ENCODE measurements at regions not wholly inside any gene's neighbourhood (a gene's known extent, or its start where the extent isn't known, plus 50 kb on each side); places are given as distances from the start of the nearest gene placed in this dataset.
A peak's percentile ranks its signal among the peaks of the same experiment; 100 is the strongest.
"Not testable (repeated sequence)": the region's sequence is repeated elsewhere in the genome, so short reads cannot be mapped to it uniquely, and the experiment has no call there.

DNA sequence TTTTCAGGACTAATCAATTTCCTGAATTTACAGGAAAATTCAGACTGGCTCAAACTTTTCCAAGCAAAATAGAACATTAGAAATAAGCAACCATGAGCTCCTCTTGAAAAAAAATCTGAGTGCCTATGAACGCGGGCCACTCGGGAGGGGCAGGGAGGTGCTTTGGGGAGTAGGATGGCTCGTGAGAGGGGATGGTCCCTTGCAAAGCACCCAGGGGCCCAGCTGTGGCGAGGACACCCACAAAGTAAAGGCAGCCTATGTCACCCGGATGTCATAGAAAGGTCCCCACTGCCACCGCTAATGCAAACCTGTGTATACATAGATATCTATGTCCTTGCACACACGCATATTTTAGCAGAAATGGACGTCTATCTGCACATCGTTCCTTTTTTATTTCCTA lies 309.9 kb downstream of the ADGRD1 start:
- Mint-ChIP-seq H3K27me3 (ENCODE audit: low read depth) (no peaks in the 10 kb centered on the region), H3K9me3 (no peaks in the 10 kb centered on the region), H3K27ac (ENCODE audit: unreplicated experiment) (no peak overlapping the region), H3K4me1 (peaks cover 37% of the 10 kb centered on the region), H3K4me3 (no peak overlapping the region), H3K36me3 (ENCODE audit: low read depth) (no peaks in the 10 kb centered on the region)
- no peak for DNase-seq (ENCODE audit: low read depth, low spot score)
- TF ChIP-seq, protein P1, sequence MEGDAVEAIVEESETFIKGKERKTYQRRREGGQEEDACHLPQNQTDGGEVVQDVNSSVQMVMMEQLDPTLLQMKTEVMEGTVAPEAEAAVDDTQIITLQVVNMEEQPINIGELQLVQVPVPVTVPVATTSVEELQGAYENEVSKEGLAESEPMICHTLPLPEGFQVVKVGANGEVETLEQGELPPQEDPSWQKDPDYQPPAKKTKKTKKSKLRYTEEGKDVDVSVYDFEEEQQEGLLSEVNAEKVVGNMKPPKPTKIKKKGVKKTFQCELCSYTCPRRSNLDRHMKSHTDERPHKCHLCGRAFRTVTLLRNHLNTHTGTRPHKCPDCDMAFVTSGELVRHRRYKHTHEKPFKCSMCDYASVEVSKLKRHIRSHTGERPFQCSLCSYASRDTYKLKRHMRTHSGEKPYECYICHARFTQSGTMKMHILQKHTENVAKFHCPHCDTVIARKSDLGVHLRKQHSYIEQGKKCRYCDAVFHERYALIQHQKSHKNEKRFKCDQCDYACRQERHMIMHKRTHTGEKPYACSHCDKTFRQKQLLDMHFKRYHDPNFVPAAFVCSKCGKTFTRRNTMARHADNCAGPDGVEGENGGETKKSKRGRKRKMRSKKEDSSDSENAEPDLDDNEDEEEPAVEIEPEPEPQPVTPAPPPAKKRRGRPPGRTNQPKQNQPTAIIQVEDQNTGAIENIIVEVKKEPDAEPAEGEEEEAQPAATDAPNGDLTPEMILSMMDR (conservative IDR thresholded peaks at IDR 0.05) = no peak

DNA sequence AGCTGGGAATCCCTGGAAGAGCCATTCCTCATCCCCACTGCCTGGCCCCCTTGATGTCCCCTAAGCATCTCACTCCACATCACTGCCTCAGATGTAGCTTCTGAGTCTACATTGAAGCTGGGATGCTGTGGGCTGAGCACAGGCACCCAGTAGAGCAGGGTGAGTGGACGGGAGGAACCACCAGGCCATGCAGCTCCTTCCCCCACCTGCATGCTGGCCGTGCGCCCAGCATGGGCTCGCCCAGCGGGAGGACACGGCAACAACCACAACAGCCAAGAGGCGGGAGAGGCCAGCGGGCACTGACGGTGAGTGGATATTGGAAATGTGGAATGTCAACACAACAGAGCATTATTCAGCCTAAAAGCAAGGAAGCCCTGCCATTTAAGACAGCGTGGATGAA lies 310.9 kb downstream of the ADGRD1 start:
- Mint-ChIP-seq H3K27ac (ENCODE audit: unreplicated experiment) (no peak overlapping the region), H3K27me3 (ENCODE audit: low read depth) (no peaks in the 10 kb centered on the region), H3K4me1 (peaks cover 37% of the 10 kb centered on the region), H3K36me3 (ENCODE audit: low read depth) (no peaks in the 10 kb centered on the region), H3K9me3 (no peaks in the 10 kb centered on the region), H3K4me3 (peak overlapping the region; percentile 54)
- no peak for DNase-seq (ENCODE audit: low read depth, low spot score)
- TF ChIP-seq, protein P1 (conservative IDR thresholded peaks at IDR 0.05) = no peak

DNA sequence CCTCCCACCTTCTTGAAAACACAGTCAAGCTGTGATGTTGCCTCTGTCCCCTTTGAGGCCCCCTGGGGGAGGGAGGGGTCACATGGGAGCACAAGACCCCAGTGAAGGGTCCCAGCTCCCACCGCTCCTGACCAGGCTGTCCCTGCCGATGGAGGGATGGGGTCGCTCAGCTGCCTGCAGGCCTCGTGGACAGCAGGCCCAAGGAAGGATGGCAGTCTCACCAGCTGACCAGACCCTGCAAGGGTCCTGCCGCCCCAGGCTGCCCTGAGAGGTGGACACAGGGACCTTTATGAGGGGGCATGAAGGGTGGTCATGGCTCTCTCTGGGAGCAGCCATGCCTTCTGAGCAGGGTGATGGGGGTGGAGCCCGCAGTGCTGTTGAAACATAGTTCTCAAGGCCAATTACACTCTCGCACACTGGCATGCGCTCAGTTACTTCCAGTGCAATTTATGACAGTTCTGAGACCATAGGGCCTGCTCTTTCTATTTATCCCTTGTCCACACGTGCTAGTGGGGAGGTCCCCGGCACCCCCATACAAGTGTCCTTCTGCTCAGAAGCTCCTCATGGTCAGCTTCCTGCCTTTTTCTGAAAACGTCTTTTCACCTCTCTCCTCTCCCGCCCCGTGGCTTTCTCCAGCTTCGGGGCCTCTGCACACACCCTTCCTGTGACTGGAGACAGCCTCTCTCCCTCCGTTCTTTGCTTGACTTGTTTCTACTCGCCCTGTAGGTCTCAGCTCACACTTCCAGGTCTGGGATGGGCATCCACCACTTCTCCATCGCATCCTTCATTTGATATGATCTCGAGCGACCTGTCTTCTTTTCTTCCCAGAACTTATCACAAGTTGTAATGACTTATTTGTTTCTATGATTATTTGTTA lies 313.1 kb downstream of the ADGRD1 start:
- H3K27ac Mint-ChIP-seq (ENCODE audit: unreplicated experiment) = peak overlapping the region; percentile 94
- no peak for DNase-seq (ENCODE audit: low read depth, low spot score)
- no peak overlapping the region for H3K4me3 Mint-ChIP-seq
- H3K4me1 Mint-ChIP-seq = peaks cover 37% of the 10 kb centered on the region
- TF ChIP-seq, protein P1 (conservative IDR thresholded peaks at IDR 0.05) = no peak
- H3K36me3 Mint-ChIP-seq (ENCODE audit: low read depth) = no peaks in the 10 kb centered on the region
- H3K27me3 Mint-ChIP-seq (ENCODE audit: low read depth) = no peaks in the 10 kb centered on the region
- no peaks in the 10 kb centered on the region for H3K9me3 Mint-ChIP-seq

DNA sequence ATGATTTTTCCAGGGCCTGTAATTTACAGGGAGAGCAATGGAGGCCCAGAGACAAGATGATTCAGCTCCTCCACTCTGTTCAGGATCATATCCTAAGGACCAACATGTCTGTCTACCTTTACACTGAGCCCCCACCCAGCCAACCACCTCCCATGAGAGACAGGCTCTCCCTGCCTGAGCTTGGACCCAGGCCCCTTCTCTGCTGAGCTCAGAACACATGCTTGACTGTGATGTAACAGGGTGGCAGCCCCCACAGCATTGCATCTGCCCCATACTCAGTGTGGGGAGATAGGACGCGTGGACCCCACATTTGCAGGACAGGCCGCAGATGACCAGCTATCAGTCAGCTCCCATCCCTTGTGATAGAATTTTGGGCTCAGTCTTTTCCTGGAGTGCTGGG lies 313.9 kb downstream of the ADGRD1 start:
- H3K9me3 Mint-ChIP-seq = no peaks in the 10 kb centered on the region
- no peaks in the 10 kb centered on the region for H3K27me3 Mint-ChIP-seq (ENCODE audit: low read depth)
- H3K4me1 Mint-ChIP-seq = peaks cover 36% of the 10 kb centered on the region
- peak overlapping the region; percentile 94 for H3K27ac Mint-ChIP-seq (ENCODE audit: unreplicated experiment)
- H3K36me3 Mint-ChIP-seq (ENCODE audit: low read depth) = no peaks in the 10 kb centered on the region
- peak overlapping the region; percentile 26 for H3K4me3 Mint-ChIP-seq
- DNase-seq (ENCODE audit: low read depth, low spot score) = no peak
- TF ChIP-seq, protein P1 (conservative IDR thresholded peaks at IDR 0.05) = no peak

DNA sequence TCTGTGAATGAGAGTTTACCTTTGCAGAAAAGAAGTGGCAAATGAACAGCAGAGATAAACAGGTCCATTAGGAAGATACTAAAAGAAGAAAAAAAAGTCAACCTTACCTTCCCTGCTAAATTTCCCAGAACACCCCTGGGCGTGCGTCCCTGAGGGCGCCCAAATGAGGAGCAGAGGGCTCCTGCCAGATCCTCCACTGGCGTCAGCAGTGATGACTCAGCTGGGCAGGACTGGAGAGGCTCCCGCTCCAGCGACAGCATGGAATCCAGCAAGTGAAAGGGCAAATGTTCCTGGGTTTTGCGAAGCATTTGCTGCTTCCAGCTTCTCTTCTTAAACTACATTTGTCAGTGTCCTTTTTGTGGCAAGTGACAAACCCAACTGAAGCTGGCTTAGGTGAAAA lies 314.4 kb downstream of the ADGRD1 start:
- not testable (repeated sequence) for H3K36me3 Mint-ChIP-seq (ENCODE audit: low read depth); H3K27ac Mint-ChIP-seq (ENCODE audit: unreplicated experiment); DNase-seq (ENCODE audit: low read depth, low spot score); H3K27me3 Mint-ChIP-seq (ENCODE audit: low read depth); H3K9me3 Mint-ChIP-seq
- Mint-ChIP-seq H3K4me1 (peaks cover 37% of the 10 kb centered on the region), H3K4me3 (peak overlapping the region; percentile 26)

DNA sequence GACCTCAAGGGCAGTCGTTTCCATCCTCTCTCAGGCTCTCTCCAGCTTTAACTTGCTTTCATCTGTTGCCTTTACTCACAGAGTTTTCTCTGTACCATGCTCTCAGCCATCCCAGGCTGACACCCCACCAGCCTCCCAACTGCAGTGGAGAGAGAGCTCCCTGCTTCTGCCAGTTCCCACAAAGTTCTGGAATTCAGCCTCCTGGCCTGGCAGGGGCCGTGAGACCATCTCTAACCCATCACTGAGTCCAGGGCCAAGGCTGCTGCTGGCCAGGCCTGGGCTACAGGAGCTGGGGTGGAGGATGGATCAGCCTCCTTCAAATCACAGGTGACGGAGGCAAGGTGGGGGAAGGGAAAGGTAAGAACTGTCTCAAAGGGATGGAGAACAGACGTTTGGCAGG lies 314.9 kb downstream of the ADGRD1 start:
- not testable (repeated sequence) for H3K36me3 Mint-ChIP-seq (ENCODE audit: low read depth); H3K27me3 Mint-ChIP-seq (ENCODE audit: low read depth); DNase-seq (ENCODE audit: low read depth, low spot score); H3K4me3 Mint-ChIP-seq; H3K9me3 Mint-ChIP-seq
- peaks cover 37% of the 10 kb centered on the region for H3K4me1 Mint-ChIP-seq
- peak overlapping the region; percentile 94 for H3K27ac Mint-ChIP-seq (ENCODE audit: unreplicated experiment)

Measured in neural crest cell (in vitro differentiated cells).